ENCODE measurements at regions not wholly inside any gene's neighbourhood (a gene's known extent, or its start where the extent isn't known, plus 50 kb on each side); places are given as distances from the start of the nearest gene placed in this dataset.

DNA sequence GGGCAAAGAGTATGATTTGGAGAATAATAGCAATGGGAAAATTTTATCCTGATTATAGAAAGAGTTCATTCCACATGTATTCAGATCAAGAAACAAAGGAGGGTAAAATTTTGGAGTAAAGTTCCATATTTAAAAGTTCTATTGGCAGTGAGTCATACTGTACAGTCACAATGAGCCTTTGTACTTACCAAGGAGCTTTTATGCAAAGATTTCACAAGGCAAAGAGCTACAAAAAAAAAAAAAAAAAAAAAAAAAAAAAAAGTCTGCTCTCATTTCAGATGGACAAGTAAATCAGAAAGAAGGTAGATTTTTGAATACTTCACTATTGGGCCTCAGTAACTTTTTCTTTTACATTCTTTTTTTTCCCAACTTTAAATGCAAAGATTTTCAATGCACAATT lies 1802.2 kb upstream of the PIK3C3 start:
- TF ChIP-seq, protein P1, sequence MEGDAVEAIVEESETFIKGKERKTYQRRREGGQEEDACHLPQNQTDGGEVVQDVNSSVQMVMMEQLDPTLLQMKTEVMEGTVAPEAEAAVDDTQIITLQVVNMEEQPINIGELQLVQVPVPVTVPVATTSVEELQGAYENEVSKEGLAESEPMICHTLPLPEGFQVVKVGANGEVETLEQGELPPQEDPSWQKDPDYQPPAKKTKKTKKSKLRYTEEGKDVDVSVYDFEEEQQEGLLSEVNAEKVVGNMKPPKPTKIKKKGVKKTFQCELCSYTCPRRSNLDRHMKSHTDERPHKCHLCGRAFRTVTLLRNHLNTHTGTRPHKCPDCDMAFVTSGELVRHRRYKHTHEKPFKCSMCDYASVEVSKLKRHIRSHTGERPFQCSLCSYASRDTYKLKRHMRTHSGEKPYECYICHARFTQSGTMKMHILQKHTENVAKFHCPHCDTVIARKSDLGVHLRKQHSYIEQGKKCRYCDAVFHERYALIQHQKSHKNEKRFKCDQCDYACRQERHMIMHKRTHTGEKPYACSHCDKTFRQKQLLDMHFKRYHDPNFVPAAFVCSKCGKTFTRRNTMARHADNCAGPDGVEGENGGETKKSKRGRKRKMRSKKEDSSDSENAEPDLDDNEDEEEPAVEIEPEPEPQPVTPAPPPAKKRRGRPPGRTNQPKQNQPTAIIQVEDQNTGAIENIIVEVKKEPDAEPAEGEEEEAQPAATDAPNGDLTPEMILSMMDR (IDR thresholded peaks at IDR 0.05; ENCODE audit: low read depth, low read length, poor library complexity, severe bottlenecking), result no peak
- no peak for TF ChIP-seq EZH2phosphoT487 (IDR thresholded peaks at IDR 0.05; ENCODE audit: borderline replicate concordance, low read length)

Measured in DOHH2 (cell line).